ENCODE measurements at regions not wholly inside any gene's neighbourhood (a gene's known extent, or its start where the extent isn't known, plus 50 kb on each side); places are given as distances from the start of the nearest gene placed in this dataset.

DNA sequence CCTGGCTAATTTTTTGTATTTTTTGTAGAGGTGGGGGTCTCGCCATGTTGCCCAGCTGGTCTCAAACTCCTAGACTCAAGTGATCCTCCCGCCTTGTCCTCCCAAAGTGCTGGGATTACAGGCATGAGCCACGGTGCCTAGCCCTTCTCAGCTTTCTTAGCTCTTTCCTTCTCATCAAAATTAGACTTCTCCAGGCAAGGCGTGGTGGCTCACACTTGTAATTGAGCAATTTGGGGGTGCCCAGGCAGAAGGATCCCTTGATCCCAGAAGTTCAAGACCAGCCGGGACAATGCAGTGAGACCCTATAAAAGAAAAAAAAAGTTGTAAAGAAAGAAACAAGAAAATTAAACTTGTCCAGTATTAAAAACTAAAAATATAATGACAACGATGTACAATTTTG, 112.6 kb upstream of the ERRFI1 start:
- Histone ChIP-seq H3K27ac (ENCODE audit: low read depth in 2 of 2, low read length in 2 of 2) (no peak overlapping the region), H3K36me3 (ENCODE audit: control insufficient read depth in 2 of 3, insufficient read depth in 3 of 3, low read length in 3 of 3) (no peaks in the 10 kb centered on the region), H3K9ac (ENCODE audit: low read length in 3 of 3) (no peak overlapping the region), H3K27me3 (ENCODE audit: control insufficient read depth, insufficient read depth, low read length) (no peaks in the 10 kb centered on the region), H3K4me3 (ENCODE audit: low read length in 3 of 3) (no peak overlapping the region), H3K9me3 (ENCODE audit: control insufficient read depth in 2 of 3, insufficient read depth in 1 of 3, low read length in 3 of 3) (no peaks in the 10 kb centered on the region), H3K4me1 (ENCODE audit: control insufficient read depth in 2 of 3, insufficient read depth in 2 of 3, low read depth in 1 of 3, low read length in 3 of 3) (peaks cover 0 to 11% (median 5%) of the 10 kb centered on the region in 3 donors)
- FAIRE-seq (no peak), DNase-seq (no peak)
- no peak for TF ChIP-seq CTCF (IDR thresholded peaks at IDR 0.05; ENCODE audit: borderline replicate concordance, extremely low read depth, insufficient read depth)
- intact Hi-C loops (cut with DNase I), result no loop called here

DNA sequence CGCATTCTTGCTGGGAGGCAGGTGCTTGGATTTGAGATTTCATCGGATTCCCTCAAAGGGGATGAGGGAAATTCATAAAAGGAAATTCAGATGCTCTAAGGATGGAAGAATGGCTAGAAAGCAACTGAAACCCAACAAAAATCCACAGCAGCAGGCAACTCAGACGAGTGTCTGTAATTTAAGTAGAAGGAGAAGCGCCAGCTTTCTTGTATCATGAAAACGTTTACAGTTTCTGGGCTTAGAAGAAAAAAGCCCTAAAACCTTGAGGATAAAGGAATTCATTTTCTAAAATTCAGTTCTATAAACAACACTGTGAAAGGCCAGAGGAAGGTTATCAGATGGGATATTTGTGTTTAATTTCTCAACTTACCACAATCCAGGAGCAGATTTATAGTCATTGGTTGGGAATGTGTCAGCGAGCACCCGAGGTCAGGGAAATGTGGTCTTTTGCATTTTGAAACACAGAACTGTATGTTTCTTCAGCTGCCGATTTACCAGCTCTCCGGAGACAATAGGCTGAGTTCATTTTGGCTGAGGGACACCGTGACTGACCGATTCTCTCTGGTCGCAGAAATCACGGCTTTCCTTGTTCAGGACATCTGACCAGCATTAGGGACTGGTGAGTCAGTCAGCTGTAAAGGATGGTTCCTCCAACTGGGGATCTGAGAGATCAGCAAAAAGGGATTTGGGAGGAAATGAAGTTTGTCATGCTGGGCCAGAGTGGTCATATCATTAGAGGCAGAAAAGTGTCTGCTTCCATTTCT, 111.6 kb upstream of the ERRFI1 start:
- Histone ChIP-seq H3K4me1 (ENCODE audit: control insufficient read depth in 2 of 3, insufficient read depth in 2 of 3, low read depth in 1 of 3, low read length in 3 of 3) (peaks cover 0 to 14% (median 8%) of the 10 kb centered on the region in 3 donors), H3K9me3 (ENCODE audit: control insufficient read depth in 2 of 3, insufficient read depth in 1 of 3, low read length in 3 of 3) (no peaks in the 10 kb centered on the region), H3K9ac (ENCODE audit: low read length in 3 of 3) (no peak overlapping the region), H3K36me3 (ENCODE audit: control insufficient read depth in 2 of 3, insufficient read depth in 3 of 3, low read length in 3 of 3) (no peaks in the 10 kb centered on the region), H3K4me3 (ENCODE audit: low read length in 3 of 3) (no peak overlapping the region), H3K27me3 (ENCODE audit: control insufficient read depth, insufficient read depth, low read length) (no peaks in the 10 kb centered on the region), H3K27ac (ENCODE audit: low read depth in 2 of 2, low read length in 2 of 2) (peak overlapping the region in 1 of 2 donors; percentile 11)
- intact Hi-C loops (cut with DNase I), result no loop called here
- FAIRE-seq (no peak), DNase-seq (peak in 3 of 5 donors; percentile 43 to 89 (median 85))
- no peak for TF ChIP-seq CTCF (IDR thresholded peaks at IDR 0.05; ENCODE audit: borderline replicate concordance, extremely low read depth, insufficient read depth)

- intact Hi-C loops (cut with DNase I), result no loop called here
- H3K27me3 ChIP-seq (ENCODE audit: control insufficient read depth, insufficient read depth, low read length), result no peaks in the 10 kb centered on the region
- FAIRE-seq, result no peak
- no peak for TF ChIP-seq CTCF (IDR thresholded peaks at IDR 0.05; ENCODE audit: borderline replicate concordance, extremely low read depth, insufficient read depth)
- no peaks in the 10 kb centered on the region for H3K36me3 ChIP-seq (ENCODE audit: control insufficient read depth in 2 of 3, insufficient read depth in 3 of 3, low read length in 3 of 3)
- H3K4me3 ChIP-seq (ENCODE audit: low read length in 3 of 3), result no peak overlapping the region
- no peak for DNase-seq
- H3K9me3 ChIP-seq (ENCODE audit: control insufficient read depth in 2 of 3, insufficient read depth in 1 of 3, low read length in 3 of 3), result no peaks in the 10 kb centered on the region
- H3K4me1 ChIP-seq (ENCODE audit: control insufficient read depth in 2 of 3, insufficient read depth in 2 of 3, low read depth in 1 of 3, low read length in 3 of 3), result peaks cover 0 to 14% (median 10%) of the 10 kb centered on the region in 3 donors
- H3K27ac ChIP-seq (ENCODE audit: low read depth in 2 of 2, low read length in 2 of 2), result no peak overlapping the region
- H3K9ac ChIP-seq (ENCODE audit: low read length in 3 of 3), result no peak overlapping the region
Observed at GRCh38 chr1:8136766-8137165, 110.7 kb upstream of the ERRFI1 start.
